Stimulated activated CD8-positive, alpha-beta memory T cell treated with anti-CD3 and anti-CD28 coated beads, Interleukin-7, amount 100 ng/mL, for 4 hours (primary cell): ENCODE measurements at regions not wholly inside any gene's neighbourhood (a gene's known extent, or its start where the extent isn't known, plus 50 kb on each side); places are given as distances from the start of the nearest gene placed in this dataset.
"Not testable (repeated sequence)": the region's sequence is repeated elsewhere in the genome, so short reads cannot be mapped to it uniquely, and the experiment has no call there.

ENCODE experiments used
- DNase-seq, 2 donors: peaks; one replicate each; pipeline ENCODE4 v3.0.0-alpha.2; 2020; ENCODE audit warnings: low read depth in 2 of 2

DNA sequence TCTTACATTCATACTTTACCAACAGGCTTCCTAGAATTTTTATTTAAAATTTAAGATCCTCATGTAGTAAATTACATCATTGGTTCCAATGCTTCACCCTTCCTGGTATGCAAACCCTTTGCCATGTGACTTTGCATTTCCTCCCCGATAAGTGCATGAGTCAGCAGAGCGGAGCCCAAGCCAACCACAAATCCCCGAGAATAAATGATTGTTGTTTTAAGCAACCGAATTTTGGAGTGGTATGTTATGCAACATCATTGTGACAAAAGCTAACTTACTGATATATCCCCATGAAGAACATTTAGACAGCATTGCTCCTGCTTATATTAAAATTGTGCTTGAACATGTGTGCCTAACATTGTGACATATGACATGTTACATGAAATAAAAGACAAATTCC, 199.4 kb upstream of the DDX53 start:
- no peak for DNase-seq

DNA sequence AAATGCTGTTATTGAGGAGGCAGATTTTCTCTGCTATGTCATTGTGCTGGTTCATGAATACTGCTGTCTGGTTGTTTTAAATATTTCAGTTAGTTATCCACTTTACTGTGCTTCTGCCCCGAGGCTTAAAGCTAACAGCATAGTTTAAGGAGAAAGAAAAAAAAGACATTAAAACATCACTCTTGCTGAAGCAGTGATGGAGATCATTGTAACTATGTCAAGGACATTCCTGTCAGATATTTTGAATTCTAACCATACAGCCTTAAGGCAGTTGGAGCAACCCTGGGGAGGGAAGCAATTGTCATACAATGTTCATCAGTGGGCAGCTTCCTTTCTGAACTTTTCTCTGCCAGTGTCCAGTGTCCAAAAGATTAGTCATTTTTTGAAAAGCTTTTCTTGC, 199.0 kb upstream of the DDX53 start:
- no peak for DNase-seq

DNA sequence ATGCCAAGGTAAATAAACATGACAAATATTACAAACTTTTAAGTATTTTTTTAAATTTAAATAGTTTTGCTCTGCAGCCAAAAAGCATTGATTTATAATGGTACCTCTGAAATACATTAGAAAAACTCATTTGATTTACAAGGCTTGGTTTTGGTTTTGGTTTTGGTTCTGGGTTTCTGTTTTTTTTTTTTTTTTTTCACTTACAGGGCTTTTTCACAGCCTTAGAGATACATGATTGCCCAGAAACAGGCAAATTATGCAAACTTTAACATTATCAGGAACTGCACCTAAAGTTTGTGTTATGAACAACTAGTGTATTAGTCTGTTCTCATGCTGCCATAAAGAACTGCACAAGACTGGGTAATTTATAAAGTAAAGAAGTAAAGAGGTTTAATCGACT, 196.4 kb upstream of the DDX53 start:
- DNase-seq = no peak

DNA sequence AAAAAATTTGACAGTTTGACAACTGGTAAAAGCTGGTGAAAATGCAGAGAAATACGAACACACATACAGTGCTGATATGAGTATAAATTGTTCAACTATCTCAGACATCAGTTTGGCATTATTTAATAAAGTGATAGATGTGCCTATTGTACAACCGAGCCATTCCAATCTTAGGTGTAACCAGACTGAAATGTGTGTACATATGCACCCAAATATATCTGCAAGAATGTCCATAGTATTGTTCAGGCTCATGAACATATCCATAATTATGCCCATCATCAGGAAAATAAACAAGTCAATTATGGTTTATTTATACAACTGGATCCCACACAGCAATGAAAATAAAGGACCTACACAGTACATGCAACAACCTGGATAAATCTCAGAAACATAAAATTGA, 188.9 kb upstream of the DDX53 start:
- no peak for DNase-seq

GRCh38 chrX:22818061-22818460, 181.7 kb upstream of the DDX53 start:
- no peak for DNase-seq

GRCh38 chrX:22855693-22856092, 144.1 kb upstream of the DDX53 start:
- DNase-seq = no peak

- DNase-seq = no peak
Measured at GRCh38 chrX:22859642-22860041, 140.1 kb upstream of the DDX53 start.

- DNase-seq = not testable (repeated sequence)
Measured at GRCh38 chrX:22866801-22867200, 133.0 kb upstream of the DDX53 start.

DNA sequence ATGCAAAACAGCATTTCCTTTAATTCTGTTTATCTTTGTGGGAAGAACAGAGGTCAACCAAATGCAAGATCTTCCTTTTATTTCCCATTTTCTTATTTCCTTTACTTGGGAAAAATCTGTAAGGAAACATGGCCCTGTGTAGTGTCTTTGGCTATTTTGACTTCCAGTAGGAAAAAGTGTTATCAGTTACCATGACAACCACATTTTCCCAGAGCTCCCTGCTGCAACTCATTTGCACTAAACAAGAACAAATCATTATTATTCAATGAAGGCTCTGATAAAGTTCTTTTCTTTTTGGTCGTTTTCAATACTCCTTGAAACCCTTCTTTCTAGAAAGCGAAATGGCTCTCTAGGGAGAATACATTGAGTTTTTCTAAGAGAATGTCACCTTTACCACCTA, 117.2 kb upstream of the DDX53 start:
- DNase-seq = no peak

DNA sequence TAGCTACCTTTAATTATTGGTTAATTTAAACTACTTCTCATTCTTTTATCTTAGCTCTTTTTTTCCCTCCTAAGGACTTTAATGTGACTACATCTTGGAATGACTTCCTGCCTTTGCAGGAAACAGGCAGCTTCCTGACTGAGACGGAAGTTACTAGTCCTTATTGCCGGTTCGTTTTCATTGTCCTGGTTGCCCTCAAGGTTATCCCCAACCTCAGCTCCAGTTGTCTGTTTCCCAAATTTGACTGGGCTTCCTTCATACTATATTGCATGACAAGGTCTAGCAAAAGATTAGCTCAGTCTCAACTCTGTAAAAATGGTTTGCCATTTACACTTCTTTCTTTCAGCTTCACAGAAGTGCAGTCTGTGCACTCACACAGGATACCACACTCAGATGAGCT, 109.9 kb upstream of the DDX53 start:
- no peak for DNase-seq

- no peak for DNase-seq
Measured at GRCh38 chrX:22912616-22913015, 87.1 kb upstream of the DDX53 start.

- no peak for DNase-seq
Measured at GRCh38 chrX:22922961-22923360, 76.8 kb upstream of the DDX53 start.

DNA sequence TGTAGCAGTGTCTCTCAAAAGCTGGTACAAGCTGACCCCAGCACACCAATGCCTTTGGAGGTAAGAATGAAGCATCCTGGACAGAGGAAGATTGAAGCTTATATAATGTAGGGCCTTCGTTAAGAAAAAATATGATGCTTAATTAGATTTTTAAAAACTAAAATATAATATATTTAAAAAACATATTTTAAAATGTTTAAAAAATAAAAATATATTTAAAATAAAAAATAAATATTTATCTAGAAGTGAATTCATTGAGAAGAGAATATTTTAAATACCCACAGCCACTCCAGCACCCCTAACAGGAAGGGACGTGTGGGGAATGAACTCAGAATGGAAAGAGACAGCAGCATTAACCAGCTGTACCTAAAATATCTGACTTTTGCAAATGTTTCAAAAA, 65.1 kb upstream of the DDX53 start:
- DNase-seq = no peak

- DNase-seq = no peak
Measured at GRCh38 chrX:22944945-22945344, 54.8 kb upstream of the DDX53 start.
